Embryonic facial prominence (tissue), 1 donor: ENCODE measurements at regions not wholly inside any gene's neighbourhood (a gene's known extent, or its start where the extent isn't known, plus 50 kb on each side); places are given as distances from the start of the nearest gene placed in this dataset.
"Not testable (repeated sequence)": the region's sequence is repeated elsewhere in the genome, so short reads cannot be mapped to it uniquely, and the experiment has no call there.

Experiments
- DNase-seq: peaks from one replicate; pipeline ENCODE4 v3.0.0-alpha.2; 2016; ENCODE audit errors: extremely low spot score

DNA sequence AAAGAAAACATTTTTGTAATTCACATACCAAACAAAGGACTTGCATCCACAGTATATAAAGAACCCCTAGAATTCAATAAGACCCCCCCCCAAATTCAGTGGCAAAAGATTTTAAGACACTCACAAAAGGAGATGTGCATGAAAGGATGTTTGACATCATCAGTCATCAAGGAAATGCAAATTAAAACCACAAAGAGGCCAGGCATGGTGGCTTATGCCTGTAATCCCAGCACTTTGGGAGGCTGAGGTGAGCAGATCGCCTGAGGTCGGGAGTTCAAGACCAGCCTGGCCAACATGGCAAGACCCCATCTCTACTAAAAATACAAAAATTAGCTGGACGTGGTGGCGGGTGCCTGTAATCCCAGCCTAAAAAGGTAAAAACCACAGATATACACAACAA lies 61.3 kb downstream of the AIPL1 start:
- not testable (repeated sequence) for DNase-seq

DNA sequence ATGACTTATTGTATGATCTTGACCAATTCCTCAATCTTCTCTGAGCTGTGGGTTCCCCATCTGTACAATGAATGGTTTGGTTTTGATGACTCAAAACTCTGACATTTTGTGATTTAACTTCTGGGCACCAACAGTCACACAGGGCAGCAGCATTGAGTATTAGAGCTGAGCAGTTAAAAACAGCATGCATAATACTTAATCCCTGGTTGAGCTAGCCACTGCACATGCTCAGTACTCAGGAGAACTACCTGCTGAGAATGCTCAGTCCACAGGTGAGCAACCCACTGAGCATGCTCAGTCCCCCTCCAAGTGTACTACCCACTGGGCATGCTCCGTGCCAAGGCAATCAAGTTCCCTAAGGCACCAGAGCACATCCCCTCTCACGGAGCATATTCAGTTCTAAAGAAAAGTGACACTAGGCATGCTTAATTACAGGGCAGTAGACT lies 68.7 kb downstream of the AIPL1 start:
- no peak for DNase-seq

DNA sequence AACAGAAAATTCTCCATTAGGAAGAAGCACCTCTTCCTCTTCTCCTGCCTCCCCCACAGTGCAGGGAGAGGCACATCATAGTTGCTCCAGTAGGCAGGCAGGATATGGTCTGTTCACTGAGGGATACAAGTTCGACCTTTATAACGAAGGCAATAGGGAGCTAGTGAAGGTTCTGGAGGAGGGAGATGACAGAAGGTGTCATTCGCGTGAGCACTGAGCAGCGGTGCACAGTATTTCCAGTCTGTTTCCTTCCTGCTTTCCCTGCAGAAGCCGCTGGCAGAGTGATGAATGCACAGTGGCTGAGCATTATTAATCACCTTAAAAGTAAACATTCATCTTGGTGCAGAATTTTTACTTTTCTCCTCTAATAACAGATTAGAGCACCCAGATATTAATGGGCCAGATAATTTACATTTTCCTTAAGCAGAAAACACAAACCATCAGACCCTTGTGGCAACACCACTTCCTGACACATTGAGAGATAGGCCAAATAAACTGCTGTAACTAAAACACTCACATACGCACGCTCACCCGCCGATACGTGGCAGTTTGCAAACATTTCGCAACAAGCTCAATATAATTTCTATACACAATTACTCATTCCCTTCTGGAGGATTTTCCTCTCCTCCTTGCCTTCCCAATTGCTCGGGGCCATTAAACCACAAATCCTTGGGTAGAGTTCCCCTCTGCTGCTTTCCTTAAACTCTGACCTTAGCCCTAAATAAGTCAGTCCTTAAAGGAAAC lies 69.5 kb downstream of the AIPL1 start:
- no peak for DNase-seq

DNA sequence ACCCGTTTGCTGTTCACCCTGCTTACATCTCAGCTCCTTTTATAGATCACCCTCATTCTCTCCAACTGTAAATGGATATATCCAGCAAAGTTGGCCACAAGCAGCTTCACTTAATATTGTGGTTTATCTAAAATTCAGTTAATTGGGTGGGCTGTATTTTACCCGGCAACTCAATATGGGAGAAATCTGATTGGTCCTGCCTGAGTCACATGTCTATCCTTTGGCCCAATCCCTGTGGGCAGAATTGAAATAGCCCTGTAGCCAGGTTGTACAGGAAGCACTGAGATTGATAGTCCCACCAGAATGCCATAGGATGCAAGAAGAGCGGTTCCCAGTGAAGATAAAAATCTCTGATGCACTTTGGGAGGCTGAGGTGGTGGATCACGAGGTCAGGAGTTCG lies 73.2 kb downstream of the AIPL1 start:
- DNase-seq: no peak

DNA sequence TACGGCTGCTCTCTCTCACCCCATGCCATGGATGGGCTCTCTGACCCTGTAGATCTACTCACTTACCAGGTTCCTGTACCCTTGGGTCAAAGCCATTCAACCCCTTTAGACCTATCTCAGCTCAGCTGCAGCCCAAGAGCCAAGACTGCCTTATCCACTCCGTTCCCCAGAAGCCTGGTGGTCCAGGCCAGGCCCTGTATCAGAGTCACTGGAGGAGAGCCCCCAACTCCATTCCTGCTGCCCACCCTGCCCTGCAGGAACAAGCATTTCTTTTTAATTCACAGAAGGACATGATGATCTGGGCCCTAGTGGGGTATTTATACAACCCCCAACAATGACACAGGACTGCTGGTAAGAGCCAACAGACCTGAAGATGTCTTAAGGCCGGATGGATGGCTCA lies 76.8 kb downstream of the AIPL1 start:
- DNase-seq: no peak

DNA sequence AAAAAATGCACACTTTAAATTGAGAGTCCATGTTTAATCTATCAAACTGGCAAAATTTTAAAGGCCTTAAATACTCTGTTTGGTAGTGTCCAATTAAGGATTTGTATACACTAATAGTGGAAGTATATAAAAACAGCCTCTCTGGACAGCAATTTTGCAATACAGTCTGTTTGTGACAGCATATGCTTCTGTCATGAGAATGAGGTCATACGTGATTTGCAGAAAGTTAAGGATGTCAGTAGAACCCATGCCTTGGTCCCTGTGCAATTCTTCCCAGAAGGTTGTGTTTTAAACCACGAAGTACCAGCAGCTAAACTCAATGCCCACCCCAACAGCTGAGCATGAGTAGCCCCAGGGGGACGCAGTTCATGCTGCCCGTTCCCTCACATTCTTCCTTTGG lies 78.4 kb downstream of the AIPL1 start:
- no peak for DNase-seq

DNA sequence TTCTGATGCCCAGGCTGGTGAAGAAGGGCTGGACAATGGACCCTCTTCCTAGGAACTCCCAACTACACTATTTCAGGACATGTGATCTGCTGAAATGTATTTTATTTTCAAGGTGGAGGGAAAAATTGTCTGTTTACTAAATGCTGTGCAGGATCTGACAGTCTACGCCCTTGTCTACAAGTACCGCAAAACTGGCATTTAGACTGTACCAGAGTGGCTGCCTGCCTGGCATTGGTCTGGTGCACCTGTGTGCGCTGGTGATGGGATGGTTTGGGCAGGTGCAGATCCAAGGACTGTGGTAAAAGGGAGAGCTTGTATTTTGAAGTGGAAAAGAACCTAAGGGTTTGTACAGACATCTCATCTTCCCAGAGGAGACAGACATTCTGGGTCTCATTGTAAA lies 79.7 kb downstream of the AIPL1 start:
- DNase-seq: no peak

DNA sequence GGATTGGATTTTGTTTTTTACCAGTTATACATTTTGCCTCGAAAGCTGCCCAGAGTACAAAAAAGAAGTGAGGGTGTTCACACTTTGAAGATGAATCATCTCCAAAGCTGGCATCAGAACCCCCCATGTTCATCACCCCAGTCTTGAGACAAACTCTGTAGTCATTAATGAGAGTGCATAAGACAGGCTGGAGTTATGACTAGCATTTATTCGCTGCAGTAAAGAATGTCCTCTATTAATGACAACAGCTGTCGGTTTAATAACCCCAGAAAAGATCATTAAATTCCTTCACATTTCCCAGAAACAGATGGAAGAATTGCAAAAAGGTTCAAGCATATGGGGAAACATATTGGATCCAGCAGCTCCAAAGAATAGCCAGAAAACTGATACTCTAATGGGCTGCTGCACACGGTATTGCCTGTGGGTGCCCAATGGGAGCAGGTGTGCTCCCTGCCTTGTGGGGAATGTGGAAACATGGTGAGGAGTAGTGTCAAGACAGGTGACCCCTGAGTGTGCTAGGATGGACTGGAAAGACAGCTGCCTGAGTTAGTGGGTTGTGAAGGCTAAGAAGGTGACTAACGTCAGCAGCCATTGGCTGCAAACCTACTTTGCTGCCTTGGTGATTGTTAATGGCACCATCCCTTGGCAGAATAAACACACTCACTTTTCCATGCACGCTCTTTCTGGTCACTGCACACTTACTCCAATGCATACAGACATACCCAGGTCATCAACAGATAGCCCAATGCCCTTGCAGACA lies 81.9 kb downstream of the AIPL1 start:
- no peak for DNase-seq

DNA sequence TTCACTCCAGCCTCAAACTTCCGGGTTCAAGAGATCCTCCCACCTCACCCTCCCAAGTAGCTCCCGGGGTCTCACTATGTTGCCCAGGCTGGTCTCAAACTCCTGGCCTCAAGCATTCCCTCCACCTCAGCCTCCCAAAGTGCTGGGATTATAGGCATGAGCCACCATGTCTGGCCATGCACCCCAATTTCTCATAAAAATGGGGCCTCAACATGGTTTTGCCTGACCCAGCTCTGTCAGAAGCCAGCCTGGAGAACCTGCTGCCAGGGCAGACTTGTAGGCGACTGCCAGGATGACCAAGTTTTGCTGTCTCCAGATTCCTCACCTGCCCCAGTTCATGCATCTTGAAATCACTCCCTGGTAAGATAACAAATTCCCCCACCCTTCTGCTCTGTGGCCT lies 82.9 kb downstream of the AIPL1 start:
- no peak for DNase-seq

DNA sequence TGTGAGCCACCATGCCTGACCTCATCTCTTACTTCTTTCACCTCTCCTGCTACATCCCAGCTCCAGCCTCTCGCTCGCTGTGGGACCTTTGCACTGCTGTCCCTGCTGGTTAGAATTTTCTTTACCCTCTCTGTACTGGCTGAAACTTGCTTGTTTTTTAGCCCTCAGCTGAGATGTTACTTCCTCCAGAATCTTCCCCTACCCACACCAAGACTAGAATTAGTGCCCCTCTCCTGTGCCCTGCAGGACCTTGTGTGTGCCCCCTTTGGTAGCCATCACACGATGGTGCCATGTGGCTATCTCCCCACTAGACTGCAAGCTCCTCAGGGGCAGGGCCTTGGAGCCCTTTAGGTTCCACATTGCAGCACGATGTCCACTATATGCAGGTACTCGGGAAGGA lies 84.1 kb downstream of the AIPL1 start:
- no peak for DNase-seq

DNA sequence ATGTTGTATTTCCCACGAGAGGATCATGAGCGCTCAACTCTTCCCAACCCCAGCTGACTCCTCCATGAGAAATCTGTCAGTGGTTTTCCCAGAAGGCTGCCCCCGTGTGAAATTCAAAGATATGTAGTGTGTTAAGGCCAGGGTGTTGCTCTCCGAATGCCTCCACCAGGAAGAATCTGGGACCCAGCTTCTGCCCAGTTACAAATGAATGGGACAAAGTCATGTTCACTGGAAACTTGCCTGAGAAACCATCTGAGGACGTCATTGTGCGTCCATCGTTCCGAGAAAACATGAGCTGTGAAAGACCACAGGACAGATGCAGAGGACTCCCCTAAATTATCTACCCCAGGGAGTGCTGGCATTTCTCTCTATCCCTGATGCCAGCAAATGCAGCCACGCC lies 86.0 kb downstream of the AIPL1 start:
- DNase-seq: no peak

DNA sequence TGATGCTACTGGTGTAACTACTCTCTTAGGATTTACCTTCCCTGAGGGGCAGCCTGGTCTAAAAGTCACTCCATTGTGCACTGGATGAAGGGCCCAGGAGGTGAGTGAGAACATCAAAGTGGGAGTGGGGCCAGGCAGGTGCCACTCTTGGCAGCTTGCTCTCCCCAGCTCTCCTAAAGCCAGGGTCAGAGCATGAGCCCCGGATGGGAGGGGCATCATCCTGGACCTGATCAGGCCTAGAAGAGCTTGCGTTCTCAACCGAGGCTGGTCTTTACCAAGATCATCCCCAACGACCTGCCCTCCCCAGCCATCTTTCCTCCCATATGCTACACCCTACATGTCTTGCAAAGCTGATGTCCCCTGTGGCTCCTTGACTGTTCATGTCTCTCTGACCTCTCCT lies 87.1 kb downstream of the AIPL1 start:
- DNase-seq: no peak

DNA sequence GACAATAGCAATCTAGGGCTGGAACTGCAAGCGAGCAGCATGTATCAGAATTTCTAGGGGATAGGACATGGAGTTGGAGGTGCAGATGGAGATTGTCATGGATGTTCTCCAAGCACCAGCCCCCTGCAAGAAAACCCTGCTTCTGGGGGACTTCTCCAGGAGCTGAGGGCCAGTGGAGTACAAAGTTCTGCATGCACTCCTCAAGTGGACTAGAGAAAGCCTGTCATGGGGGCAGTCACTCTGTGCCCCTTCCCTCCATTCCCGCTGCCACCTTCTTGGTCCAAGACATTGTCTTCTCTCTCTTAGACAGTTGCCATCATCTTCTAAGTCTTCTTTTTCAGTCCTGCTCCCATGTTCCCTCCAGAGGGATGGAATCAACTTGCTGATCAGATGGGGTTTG lies 87.9 kb downstream of the AIPL1 start:
- no peak for DNase-seq

DNA sequence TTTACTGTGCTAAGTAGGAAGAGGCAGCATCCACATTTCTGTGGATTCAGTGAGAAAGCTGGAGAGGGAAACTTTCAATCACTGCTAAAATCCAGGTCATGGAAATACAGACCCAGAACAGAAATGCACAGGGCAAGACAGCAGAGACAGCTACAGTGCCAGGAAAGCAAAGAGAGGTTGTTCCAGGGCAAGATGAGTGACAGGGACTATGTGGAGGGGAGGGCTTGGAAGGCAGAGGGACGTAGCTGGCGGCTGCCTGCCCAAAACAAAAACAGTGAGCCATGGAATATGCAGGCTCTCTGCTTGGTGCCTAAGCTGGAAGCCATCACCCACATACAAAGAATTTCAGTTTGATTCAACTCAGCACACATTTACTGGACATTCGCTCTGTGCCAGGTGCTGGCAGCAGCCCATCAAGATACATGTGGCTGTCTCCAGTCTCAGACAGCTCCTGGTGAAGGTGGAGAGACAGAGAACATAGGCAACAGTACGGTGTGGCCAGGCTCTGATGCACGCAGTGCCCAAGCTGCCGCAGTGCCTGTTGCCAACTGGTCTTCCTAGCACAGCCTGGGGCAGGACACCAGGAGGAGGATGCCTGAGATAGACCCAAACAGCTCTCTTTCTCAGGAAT lies 88.7 kb downstream of the AIPL1 start:
- DNase-seq: no peak

DNA sequence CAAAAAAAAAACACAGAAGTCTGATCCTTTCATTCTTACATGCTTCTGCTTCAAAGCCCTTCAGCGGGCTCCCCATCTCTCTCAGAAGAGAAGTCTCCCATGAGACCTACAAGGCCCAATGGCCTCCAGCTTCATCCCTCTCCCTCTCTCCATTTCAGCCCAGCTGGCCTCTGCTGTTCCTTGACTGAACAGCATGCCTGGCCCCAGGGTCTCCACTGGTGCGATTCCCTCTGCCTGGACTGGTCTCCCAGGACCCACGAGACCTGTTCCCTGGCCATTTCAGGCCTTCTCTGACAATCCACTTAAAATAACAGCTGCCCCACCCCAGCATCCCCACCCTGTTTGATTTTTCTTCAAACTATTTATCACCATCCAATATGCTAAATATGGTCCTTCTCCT lies 91.2 kb downstream of the AIPL1 start:
- no peak for DNase-seq

DNA sequence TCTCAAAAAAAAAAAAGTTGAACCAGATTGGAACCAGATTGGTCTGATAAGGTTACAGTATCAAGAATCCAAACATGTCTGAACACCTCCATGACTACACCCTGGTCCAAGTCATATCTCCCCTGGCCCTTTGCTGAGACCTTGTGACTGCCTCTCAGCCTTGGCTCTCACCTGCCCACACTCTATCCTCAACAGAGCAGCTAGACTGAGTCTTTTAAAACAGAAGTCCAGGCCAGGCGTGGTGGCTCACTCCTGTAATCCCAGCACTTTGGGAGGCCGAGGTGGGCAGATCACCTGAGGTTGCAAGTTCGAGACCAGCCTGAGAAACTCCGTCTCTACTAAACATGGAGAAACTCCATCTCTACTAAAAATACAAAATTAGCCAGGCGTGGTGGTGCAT lies 91.7 kb downstream of the AIPL1 start:
- no peak for DNase-seq

DNA sequence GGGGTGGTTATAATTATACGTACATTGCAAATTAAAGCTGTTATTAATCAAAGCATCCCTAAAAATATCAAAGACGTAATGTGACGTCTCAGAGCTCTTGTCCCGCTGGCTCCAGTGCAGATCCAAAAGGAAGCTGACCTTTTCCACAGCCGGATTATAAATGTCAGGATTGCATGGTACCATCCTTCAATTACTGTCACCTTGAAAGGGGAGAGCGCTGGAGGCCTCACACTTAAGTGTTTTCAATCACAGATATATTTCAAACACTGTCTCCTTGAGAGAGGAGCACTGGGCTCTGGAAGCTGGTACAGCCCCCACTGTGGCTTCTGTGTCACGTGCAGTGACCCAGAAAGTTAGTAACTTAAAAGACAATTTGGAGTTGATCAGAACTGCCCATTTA lies 94.2 kb downstream of the AIPL1 start:
- no peak for DNase-seq

DNA sequence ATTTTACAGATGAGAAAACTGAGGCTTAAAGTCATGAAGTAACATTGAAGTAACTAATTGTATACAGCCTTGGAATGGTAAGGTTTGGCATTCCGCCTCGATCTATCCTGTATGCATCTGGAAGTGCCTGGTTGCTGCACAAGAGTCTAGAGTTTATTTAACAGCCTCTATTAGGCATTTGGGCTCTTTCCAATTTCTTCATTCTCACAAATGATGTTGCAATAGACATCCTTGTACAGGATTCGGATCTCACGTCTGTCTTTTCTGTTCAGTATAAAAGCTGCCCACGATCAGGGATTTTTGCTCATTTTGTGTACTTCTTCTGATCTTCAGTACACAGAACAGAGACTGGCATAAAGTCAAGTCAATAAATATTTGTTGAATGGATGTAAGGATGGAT lies 100.5 kb downstream of the AIPL1 start:
- no peak for DNase-seq

DNA sequence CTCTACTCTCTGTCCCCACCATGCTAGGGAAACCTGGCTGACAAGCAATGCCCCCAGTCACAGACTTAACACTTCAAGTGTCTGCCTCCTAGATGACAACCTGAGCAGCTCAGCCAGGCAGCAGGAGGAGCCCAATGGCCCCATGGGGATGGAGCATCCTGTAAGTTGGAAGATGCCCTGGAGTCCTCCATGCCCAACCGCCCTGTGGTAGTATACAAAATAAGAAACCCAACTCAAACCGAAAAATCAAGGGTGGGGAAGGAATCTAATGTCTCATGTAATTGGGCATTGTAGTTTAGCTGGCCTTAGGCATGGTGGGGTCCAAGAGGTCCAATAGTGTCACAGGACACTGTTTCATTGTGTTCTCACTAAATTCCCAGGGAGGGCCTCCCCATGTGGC lies 104.0 kb downstream of the AIPL1 start:
- no peak for DNase-seq

DNA sequence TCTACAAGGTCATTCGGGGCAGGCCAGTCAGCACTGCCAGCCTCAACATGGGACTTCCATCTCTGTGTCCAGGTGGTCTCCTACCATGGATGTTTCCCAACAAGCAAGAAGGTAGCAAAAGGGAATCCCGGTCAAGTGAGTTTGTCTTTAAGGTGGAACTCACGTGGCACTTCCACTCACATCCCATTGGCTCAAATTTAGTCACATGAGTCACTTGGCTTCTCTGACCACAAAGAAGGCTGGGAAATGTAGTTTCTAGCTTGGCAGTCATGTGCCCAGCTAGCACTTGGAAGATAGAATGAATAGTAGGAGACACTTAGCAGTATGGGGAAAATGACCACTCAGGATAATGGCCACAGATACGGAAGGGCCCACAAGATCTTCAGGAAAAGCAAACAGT lies 106.6 kb downstream of the AIPL1 start:
- no peak for DNase-seq

DNA sequence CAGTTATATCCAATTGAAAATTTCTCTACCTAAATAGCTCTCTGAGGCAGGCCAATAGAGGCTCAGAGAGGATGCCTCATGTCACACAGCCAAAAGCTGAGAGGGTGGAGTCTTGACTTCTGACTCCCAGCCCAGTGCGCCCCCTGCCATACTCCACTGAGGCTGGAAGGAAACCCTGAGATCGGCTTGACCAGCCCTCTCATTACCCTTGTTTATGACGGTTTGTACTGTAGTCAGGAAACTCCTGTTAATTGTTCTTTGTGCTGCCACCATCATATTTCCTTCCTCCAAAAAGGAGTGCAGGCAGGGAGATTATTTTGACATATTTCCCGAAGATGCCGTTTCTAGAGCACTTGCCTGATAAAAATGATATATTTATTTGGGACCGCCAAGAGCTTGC lies 107.9 kb downstream of the AIPL1 start:
- DNase-seq: no peak

DNA sequence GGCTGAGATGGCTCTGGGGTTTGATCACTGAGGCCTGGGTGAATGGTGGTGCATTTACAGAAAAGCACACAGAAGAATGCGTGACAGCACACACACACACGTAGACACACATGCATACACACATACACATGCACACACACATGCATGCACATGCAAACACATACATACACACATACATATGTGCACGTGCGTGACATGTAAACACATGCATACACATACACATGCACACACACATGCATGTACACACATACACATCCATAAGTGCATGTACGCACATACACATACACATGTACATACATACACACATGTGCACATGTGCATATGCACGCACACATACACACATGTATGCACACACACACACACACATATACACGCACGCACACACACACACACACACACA lies 108.4 kb downstream of the AIPL1 start:
- DNase-seq: no peak

DNA sequence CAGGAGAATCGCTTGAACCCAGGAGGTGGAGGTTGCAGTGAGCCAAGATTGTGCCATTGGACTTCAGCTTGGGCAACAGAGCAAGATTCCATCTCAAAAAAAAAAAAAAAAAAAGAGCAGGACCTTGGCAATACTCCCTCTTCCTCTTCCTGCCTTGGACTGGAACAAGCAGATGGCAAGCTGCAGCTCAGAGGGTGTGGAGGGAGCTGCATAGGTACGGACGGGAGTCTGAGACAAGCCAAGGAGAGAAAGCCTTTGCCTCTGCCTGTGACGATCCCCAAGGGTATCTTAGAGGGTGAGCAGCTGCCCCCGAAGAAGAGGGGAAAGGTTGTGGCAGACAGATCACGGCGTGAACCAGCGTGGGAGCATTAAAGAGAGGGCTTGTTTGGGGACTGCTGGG lies 109.2 kb downstream of the AIPL1 start:
- DNase-seq: no peak
